ENCODE measurements at regions not wholly inside any gene's neighbourhood (a gene's known extent, or its start where the extent isn't known, plus 50 kb on each side); places are given as distances from the start of the nearest gene placed in this dataset.

DNA sequence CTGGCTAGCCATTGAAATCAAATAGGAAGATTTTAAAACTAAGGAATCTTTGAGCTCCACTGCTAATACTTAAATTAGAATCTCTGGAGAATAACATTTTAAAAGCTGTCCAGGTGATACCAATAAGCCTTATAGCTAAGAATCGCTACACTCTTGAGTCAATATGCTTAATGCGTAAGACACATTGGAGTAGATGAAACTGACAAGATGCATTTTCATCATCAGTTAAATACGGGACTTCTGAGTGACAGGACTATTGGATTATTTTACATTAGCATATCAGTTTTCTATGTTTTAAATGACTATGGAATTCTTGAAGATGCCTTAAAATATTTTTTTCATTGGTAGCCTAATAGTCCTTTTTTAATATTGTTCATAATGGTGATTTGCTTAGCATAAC, 80.2 kb downstream of the ATOH1 start:
- TF ChIP-seq, protein P1, sequence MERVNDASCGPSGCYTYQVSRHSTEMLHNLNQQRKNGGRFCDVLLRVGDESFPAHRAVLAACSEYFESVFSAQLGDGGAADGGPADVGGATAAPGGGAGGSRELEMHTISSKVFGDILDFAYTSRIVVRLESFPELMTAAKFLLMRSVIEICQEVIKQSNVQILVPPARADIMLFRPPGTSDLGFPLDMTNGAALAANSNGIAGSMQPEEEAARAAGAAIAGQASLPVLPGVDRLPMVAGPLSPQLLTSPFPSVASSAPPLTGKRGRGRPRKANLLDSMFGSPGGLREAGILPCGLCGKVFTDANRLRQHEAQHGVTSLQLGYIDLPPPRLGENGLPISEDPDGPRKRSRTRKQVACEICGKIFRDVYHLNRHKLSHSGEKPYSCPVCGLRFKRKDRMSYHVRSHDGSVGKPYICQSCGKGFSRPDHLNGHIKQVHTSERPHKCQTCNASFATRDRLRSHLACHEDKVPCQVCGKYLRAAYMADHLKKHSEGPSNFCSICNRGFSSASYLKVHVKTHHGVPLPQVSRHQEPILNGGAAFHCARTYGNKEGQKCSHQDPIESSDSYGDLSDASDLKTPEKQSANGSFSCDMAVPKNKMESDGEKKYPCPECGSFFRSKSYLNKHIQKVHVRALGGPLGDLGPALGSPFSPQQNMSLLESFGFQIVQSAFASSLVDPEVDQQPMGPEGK (CRISPR knock-in tag; IDR thresholded peaks at IDR 0.05; ENCODE audit: borderline replicate concordance) = no peak
- TF ChIP-seq ZC3H10 (CRISPR knock-in tag; IDR thresholded peaks at IDR 0.05) (no peak), ZNF8 (CRISPR knock-in tag; IDR thresholded peaks at IDR 0.05) (no peak), ZNF70 (CRISPR knock-in tag; IDR thresholded peaks at IDR 0.05) (no peak), RARB (CRISPR knock-in tag; IDR thresholded peaks at IDR 0.05) (no peak), ARNTL (CRISPR knock-in tag; IDR thresholded peaks at IDR 0.05; ENCODE audit: borderline replicate concordance, low read depth) (no peak), TCF4 (CRISPR knock-in tag; IDR thresholded peaks at IDR 0.05; ENCODE audit: borderline replicate concordance) (no peak), OSR1 (CRISPR knock-in tag; IDR thresholded peaks at IDR 0.05) (no peak), ZFP30 (CRISPR knock-in tag; IDR thresholded peaks at IDR 0.05) (no peak), CSDC2 (CRISPR knock-in tag; IDR thresholded peaks at IDR 0.05) (no peak)
- TF ChIP-seq, protein P2, sequence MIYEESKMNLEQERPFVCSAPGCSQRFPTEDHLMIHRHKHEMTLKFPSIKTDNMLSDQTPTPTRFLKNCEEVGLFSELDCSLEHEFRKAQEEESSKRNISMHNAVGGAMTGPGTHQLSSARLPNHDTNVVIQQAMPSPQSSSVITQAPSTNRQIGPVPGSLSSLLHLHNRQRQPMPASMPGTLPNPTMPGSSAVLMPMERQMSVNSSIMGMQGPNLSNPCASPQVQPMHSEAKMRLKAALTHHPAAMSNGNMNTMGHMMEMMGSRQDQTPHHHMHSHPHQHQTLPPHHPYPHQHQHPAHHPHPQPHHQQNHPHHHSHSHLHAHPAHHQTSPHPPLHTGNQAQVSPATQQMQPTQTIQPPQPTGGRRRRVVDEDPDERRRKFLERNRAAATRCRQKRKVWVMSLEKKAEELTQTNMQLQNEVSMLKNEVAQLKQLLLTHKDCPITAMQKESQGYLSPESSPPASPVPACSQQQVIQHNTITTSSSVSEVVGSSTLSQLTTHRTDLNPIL (CRISPR knock-in tag; IDR thresholded peaks at IDR 0.05; ENCODE audit: low read depth) = no peak
- TF ChIP-seq, protein P3, sequence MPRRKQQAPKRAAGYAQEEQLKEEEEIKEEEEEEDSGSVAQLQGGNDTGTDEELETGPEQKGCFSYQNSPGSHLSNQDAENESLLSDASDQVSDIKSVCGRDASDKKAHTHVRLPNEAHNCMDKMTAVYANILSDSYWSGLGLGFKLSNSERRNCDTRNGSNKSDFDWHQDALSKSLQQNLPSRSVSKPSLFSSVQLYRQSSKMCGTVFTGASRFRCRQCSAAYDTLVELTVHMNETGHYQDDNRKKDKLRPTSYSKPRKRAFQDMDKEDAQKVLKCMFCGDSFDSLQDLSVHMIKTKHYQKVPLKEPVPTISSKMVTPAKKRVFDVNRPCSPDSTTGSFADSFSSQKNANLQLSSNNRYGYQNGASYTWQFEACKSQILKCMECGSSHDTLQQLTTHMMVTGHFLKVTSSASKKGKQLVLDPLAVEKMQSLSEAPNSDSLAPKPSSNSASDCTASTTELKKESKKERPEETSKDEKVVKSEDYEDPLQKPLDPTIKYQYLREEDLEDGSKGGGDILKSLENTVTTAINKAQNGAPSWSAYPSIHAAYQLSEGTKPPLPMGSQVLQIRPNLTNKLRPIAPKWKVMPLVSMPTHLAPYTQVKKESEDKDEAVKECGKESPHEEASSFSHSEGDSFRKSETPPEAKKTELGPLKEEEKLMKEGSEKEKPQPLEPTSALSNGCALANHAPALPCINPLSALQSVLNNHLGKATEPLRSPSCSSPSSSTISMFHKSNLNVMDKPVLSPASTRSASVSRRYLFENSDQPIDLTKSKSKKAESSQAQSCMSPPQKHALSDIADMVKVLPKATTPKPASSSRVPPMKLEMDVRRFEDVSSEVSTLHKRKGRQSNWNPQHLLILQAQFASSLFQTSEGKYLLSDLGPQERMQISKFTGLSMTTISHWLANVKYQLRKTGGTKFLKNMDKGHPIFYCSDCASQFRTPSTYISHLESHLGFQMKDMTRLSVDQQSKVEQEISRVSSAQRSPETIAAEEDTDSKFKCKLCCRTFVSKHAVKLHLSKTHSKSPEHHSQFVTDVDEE (CRISPR knock-in tag; IDR thresholded peaks at IDR 0.05) = no peak
